Osteocyte (in vitro differentiated cells): ENCODE measurements at regions not wholly inside any gene's neighbourhood (a gene's known extent, or its start where the extent isn't known, plus 50 kb on each side); places are given as distances from the start of the nearest gene placed in this dataset.

Source experiments
- DNase-seq: peaks from one replicate; pipeline ENCODE4 v3.0.0; 2021; ENCODE audit warnings: mixed read lengths; ENCODE audit not compliant: unreplicated experiment; ENCODE audit errors: extremely low spot score
- H3K27ac Mint-ChIP-seq: one replicate; pipeline ENCODE4 v1.8.0; 2021; ENCODE audit warnings: mild to moderate bottlenecking, mixed read lengths; ENCODE audit not compliant: unreplicated experiment
- H3K27me3 Mint-ChIP-seq: one replicate; pipeline ENCODE4 v1.8.0; 2021; ENCODE audit warnings: mixed read lengths; ENCODE audit not compliant: unreplicated experiment
- H3K36me3 Mint-ChIP-seq: one replicate; pipeline ENCODE4 v1.8.0; 2021; ENCODE audit warnings: mixed read lengths; ENCODE audit not compliant: unreplicated experiment
- H3K4me1 Mint-ChIP-seq: one replicate; pipeline ENCODE4 v1.8.0; 2021; ENCODE audit warnings: mixed read lengths; ENCODE audit not compliant: unreplicated experiment
- H3K4me3 Mint-ChIP-seq: one replicate; pipeline ENCODE4 v1.8.0; 2021; ENCODE audit warnings: mild to moderate bottlenecking, moderate library complexity, mixed read lengths; ENCODE audit not compliant: unreplicated experiment
- H3K9me3 Mint-ChIP-seq: one replicate; pipeline ENCODE4 v1.8.0; 2021; ENCODE audit warnings: mixed read lengths; ENCODE audit not compliant: unreplicated experiment
- TF ChIP-seq, protein P1 (sequence below): fragments of 200-600 bp; sonication (generic); IDR thresholded peaks from 2 replicates; pipeline ENCODE4 v1.5.0; 2021; ENCODE audit warnings: antibody characterized with exemption, mild to moderate bottlenecking, moderate library complexity

DNA sequence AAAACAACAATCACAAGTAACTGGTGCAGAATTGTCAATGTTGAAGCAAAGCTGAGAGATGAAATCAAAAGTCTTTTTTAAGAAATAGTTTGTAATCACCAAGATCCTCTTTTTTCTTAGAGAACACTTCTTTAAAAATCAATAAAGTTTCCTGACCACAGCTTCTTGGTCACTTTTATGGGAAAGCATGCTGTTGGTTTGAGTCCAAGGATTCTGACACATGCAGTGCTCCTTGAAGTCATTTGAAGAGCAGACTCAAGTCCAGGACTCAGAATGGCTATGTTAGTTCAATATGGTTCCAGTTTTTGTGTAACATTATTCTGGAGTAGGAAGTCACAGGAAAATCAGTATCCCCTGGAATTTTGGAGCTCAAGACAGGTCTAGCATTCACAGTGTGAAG is 480.6 kb downstream of the NR2F1-AS1 start:
- DNase-seq, result no peak

DNA sequence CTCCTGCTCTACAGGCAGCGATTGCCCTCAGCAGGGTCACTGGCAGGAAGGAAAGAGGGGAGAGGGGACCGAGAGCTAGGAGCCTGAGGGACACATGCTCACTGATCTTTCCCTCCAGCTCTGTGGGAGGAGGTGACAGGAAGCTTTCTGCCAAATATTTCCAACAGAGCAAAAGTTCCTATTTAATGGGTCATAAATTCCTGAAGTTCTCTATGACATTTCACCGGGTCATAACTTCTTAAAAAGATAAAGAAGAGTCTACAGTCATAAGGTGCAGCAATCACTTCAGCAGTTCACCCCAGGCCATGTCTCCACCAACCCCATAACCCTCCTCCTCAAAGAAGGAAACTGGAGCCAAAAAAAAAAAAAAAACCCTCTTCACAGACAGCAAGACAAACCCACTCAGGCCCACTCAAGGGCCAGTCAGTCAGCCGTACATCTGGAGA is 481.1 kb downstream of the NR2F1-AS1 start:
- Mint-ChIP-seq H3K27me3 (no peaks in the 10 kb centered on the region), H3K36me3 (no peaks in the 10 kb centered on the region), H3K27ac (no peak overlapping the region), H3K9me3 (no peaks in the 10 kb centered on the region), H3K4me3 (no peak overlapping the region), H3K4me1 (peaks cover 8% of the 10 kb centered on the region)
- DNase-seq, result no peak
- TF ChIP-seq, protein P1, sequence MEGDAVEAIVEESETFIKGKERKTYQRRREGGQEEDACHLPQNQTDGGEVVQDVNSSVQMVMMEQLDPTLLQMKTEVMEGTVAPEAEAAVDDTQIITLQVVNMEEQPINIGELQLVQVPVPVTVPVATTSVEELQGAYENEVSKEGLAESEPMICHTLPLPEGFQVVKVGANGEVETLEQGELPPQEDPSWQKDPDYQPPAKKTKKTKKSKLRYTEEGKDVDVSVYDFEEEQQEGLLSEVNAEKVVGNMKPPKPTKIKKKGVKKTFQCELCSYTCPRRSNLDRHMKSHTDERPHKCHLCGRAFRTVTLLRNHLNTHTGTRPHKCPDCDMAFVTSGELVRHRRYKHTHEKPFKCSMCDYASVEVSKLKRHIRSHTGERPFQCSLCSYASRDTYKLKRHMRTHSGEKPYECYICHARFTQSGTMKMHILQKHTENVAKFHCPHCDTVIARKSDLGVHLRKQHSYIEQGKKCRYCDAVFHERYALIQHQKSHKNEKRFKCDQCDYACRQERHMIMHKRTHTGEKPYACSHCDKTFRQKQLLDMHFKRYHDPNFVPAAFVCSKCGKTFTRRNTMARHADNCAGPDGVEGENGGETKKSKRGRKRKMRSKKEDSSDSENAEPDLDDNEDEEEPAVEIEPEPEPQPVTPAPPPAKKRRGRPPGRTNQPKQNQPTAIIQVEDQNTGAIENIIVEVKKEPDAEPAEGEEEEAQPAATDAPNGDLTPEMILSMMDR, result no peak

More for the DNA sequence above, 480.6 kb downstream of the NR2F1-AS1 start:
- no peaks in the 10 kb centered on the region for H3K36me3 Mint-ChIP-seq
- no peaks in the 10 kb centered on the region for H3K27me3 Mint-ChIP-seq
- TF ChIP-seq, protein P1, result no peak
- H3K27ac Mint-ChIP-seq, result no peak overlapping the region
- no peaks in the 10 kb centered on the region for H3K9me3 Mint-ChIP-seq
- H3K4me3 Mint-ChIP-seq, result no peak overlapping the region
- peaks cover 8% of the 10 kb centered on the region for H3K4me1 Mint-ChIP-seq

DNA sequence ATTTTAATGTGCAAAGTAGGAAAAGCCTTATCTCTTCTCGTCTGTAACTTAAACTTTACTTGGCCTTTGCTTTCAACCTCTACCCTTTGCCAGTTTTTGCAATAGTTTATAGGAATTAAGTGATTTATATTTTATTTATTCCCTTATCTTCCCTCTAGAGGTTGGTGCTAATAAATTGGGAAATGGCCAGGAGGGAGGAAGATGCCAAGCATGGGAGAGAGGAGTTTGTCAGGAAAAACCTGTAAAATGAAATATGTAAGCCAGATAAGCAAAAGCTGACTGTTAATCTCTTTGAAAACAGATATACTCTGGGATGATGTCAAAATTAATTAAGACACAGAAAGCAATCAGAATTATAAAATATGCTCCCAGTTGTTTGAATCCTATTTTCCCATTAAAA is 484.5 kb downstream of the NR2F1-AS1 start:
- H3K36me3 Mint-ChIP-seq, result no peaks in the 10 kb centered on the region
- H3K4me1 Mint-ChIP-seq, result peaks cover 12% of the 10 kb centered on the region
- no peaks in the 10 kb centered on the region for H3K27me3 Mint-ChIP-seq
- no peak overlapping the region for H3K4me3 Mint-ChIP-seq
- no peaks in the 10 kb centered on the region for H3K9me3 Mint-ChIP-seq
- TF ChIP-seq, protein P1, result no peak
- no peak for DNase-seq
- no peak overlapping the region for H3K27ac Mint-ChIP-seq

DNA sequence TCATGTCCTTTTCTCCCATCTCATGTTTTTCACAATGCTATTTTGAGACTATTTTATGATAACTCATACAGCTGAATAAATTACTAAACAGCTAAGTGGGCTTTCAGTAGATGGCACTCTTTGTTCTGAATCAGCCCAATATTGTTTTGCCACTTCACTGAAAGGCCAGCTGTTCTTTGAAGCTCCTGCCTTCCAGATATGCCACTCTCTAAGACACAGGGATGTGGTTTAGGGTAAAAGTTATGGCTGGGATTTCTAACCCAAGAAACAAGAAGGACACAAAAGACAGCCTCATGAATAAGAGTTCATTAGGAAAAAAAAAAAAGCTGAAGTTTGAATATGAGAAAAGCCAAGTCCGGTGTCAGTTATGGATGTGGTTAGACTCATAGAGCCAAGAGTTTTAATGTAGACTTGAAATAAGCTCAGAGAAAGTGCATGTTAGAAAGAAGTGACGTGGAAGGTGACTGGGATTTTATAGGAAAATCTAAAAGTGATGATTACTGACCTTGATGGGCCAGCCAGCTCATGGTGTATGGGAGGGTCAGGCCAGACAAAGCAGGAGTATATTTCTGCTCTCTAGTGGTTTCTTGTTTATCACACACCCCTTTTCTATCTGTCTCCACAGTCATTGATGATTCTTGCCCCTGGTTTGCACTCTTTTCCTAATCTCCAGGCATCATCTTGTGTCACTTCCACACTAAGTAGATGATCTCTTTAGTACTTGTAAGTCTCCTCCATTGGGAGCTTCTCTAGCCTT is 488.5 kb downstream of the NR2F1-AS1 start:
- Mint-ChIP-seq H3K9me3 (no peaks in the 10 kb centered on the region), H3K27ac (no peak overlapping the region), H3K4me3 (no peak overlapping the region), H3K36me3 (no peaks in the 10 kb centered on the region), H3K27me3 (no peaks in the 10 kb centered on the region), H3K4me1 (peaks cover 4% of the 10 kb centered on the region)
- DNase-seq, result no peak
- TF ChIP-seq, protein P1, result peak; percentile 64

DNA sequence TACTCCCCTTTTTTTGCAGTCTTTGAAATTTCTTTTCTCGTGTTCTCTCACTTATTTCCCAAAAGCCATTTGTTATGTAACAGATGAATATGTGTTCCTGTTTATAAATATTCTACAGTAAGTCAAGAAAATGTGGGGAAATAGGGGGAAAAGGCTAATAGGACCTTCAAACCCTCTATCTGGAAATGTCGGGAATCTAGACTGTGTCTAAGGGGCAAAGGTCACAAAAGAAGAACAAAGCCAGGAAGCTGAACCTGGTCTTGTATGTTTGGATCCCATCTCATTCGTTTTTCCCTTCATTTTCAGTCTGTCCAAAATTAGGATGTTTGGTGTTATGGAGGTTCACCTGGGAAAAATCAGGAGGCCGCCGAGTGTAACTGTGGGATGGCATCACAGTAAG is 490.3 kb downstream of the NR2F1-AS1 start:
- no peaks in the 10 kb centered on the region for H3K27me3 Mint-ChIP-seq

More for the DNA sequence above, 490.3 kb downstream of the NR2F1-AS1 start:
- TF ChIP-seq, protein P1, result no peak
- DNase-seq, result no peak
- H3K9me3 Mint-ChIP-seq, result no peaks in the 10 kb centered on the region
- no peaks in the 10 kb centered on the region for H3K36me3 Mint-ChIP-seq
- peaks cover 4% of the 10 kb centered on the region for H3K4me1 Mint-ChIP-seq
- H3K27ac Mint-ChIP-seq, result no peak overlapping the region
- H3K4me3 Mint-ChIP-seq, result no peak overlapping the region
